BLaER1 (cell line): ENCODE measurements at regions not wholly inside any gene's neighbourhood (a gene's known extent, or its start where the extent isn't known, plus 50 kb on each side); places are given as distances from the start of the nearest gene placed in this dataset.

Source experiments
- H3K27ac ChIP-seq: shearing (Covaris generic); formaldehyde crosslinking; 2 replicates; pipeline ENCODE4 v1.8.1; 2022
- H3K27me3 ChIP-seq: shearing (Covaris generic); formaldehyde crosslinking; 2 replicates; pipeline ENCODE4 v1.8.1; 2022
- H3K36me3 ChIP-seq: shearing (Covaris generic); formaldehyde crosslinking; 2 replicates; pipeline ENCODE4 v1.8.1; 2022
- H3K4me1 ChIP-seq: shearing (Covaris generic); formaldehyde crosslinking; 2 replicates; pipeline ENCODE4 v1.8.1; 2022
- H3K4me2 ChIP-seq: shearing (Covaris generic); formaldehyde crosslinking; 2 replicates; pipeline ENCODE4 v1.8.1; 2022
- H3K4me3 ChIP-seq: shearing (Covaris generic); formaldehyde crosslinking; 2 replicates; pipeline ENCODE4 v1.8.1; 2022
- H3K9ac ChIP-seq: shearing (Covaris generic); formaldehyde crosslinking; 2 replicates; pipeline ENCODE4 v1.8.1; 2022
- H3K9me3 ChIP-seq: shearing (Covaris generic); formaldehyde crosslinking; 2 replicates; pipeline ENCODE4 v1.8.1; 2022
- H4K20me1 ChIP-seq: shearing (Covaris generic); formaldehyde crosslinking; 2 replicates; pipeline ENCODE4 v1.8.1; 2022
- Cebpa-rat ChIP-seq: shearing (Covaris generic); IDR thresholded peaks from 2 replicates; pipeline ENCODE4 v1.8.1; 2022

DNA sequence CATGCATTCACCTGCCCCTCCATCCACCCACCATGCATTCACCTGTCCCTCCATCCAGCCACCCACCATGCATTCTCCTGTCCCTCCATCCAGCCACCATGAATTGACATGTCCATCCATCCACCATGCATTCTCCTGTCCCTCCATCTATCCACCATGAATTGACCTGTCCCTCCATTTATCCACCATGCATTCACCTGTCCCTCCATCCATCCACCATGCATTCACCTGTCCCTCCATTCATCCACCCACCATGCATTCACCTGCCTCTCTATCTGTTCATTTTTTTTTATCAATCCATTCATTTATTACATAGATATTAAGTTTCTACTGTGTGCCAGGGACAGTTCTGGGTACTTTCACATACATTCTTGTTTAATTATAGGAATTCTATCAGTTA is 69.2 kb downstream of the MYCN start:
- TF ChIP-seq Cebpa-rat = no peak

DNA sequence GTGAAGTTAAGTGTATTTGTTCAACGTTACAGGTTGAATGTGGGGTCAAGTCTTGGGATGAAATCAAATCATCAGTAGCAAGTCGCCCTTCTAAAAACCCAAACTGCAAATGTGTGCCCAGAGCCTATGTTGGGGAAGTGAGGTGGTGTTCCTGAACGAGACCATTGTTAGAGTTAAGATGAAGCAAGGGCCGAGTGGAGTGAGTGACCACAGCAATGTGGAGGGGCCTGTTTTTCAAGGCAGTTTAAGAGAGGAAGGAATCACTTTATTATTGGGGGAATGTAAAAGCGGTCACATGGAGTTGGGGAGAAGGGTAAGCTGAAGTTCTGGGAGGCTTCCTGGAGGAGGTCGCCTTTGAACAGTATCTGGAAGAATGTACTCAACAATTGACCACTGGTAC is 68.5 kb downstream of the MYCN start:
- H3K4me3 ChIP-seq = no peak overlapping the region
- no peaks in the 10 kb centered on the region for H3K4me1 ChIP-seq
- H4K20me1 ChIP-seq = no peaks in the 10 kb centered on the region
- H3K9me3 ChIP-seq = no peaks in the 10 kb centered on the region
- H3K27ac ChIP-seq = no peak overlapping the region
- no peaks in the 10 kb centered on the region for H3K27me3 ChIP-seq
- no peak overlapping the region for H3K9ac ChIP-seq
- TF ChIP-seq Cebpa-rat = no peak
- H3K36me3 ChIP-seq = no peaks in the 10 kb centered on the region
- no peak overlapping the region for H3K4me2 ChIP-seq

More for the DNA sequence above, 69.2 kb downstream of the MYCN start:
- Histone ChIP-seq H3K36me3 (no peaks in the 10 kb centered on the region), H3K9ac (no peak overlapping the region), H3K4me2 (no peak overlapping the region), H3K27me3 (no peaks in the 10 kb centered on the region), H3K4me1 (no peaks in the 10 kb centered on the region), H3K9me3 (no peaks in the 10 kb centered on the region), H3K27ac (no peak overlapping the region), H4K20me1 (no peaks in the 10 kb centered on the region), H3K4me3 (no peak overlapping the region)

DNA sequence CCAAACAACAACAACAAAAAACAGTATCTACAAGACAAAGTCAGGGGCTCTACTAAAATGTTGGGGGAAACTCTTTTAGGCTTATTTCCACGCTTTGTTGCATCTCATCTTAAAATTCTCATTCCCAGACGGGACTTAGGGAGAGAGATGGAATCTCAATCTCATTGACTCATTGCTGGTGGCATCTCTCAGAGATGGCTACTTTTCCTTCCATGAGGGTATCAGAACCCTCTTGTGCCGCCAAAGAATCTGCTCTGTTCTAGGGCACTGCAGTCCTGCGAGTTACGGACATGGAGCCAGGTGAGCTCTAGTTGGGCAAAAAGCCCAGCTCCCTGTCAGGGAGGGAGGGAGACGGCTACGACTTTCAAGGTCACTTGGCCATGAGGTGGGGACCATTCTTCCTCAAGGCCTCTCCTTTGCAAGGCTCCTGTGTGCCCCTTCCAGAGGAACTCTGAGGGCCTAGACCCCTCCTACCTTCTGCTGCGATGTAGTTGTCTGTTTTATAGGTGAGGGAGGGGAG is 68.0 kb downstream of the MYCN start:
- no peaks in the 10 kb centered on the region for H3K36me3 ChIP-seq
- no peaks in the 10 kb centered on the region for H4K20me1 ChIP-seq

DNA sequence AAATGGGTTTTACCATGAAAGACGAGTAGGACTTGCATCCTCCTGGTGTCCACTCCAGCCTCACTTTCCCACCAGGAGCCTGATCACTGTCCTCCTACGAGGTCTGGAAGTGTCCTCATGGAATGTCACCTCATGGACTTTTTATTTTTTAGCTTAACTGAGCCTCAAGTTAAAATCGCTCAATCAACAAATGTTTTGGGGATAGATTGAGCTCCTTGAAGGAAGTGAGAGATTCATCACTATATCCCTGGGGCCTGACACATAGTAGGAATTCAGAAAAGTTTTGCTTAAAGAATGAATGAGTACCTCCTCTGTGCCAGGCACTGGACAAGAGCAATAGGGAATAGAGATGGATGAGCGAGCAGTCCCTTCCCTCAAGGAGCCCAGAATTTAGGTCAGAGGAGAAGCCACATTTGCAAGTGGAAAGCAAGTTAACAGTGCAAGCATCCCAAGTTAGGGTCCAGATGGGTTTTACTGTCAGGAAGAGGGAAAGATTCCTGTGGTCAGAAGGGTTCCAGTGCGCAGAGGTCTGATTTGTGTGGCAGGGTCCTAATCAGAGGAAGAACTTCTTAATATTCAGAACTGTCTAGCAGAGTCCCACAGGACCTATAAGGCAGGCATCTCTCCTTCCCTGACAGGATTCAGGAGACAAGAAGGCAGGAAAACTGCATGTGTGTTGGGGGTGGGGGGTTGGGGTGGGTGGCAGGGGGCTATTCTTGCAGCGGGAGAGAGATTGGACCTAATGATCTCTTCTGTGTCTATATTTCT is 67.0 kb downstream of the MYCN start:
- H3K4me2 ChIP-seq = no peak overlapping the region
- no peaks in the 10 kb centered on the region for H3K9me3 ChIP-seq
- H3K36me3 ChIP-seq = no peaks in the 10 kb centered on the region
- no peak overlapping the region for H3K27ac ChIP-seq
- H4K20me1 ChIP-seq = no peaks in the 10 kb centered on the region
- no peak for TF ChIP-seq Cebpa-rat
- H3K4me3 ChIP-seq = no peak overlapping the region
- no peaks in the 10 kb centered on the region for H3K4me1 ChIP-seq
- H3K27me3 ChIP-seq = no peaks in the 10 kb centered on the region
- H3K9ac ChIP-seq = no peak overlapping the region

More for the DNA sequence above, 68.0 kb downstream of the MYCN start:
- TF ChIP-seq Cebpa-rat = no peak
- Histone ChIP-seq H3K27ac (no peak overlapping the region), H3K4me2 (no peak overlapping the region), H3K27me3 (no peaks in the 10 kb centered on the region), H3K4me3 (no peak overlapping the region), H3K4me1 (no peaks in the 10 kb centered on the region), H3K9me3 (no peaks in the 10 kb centered on the region), H3K9ac (no peak overlapping the region)

DNA sequence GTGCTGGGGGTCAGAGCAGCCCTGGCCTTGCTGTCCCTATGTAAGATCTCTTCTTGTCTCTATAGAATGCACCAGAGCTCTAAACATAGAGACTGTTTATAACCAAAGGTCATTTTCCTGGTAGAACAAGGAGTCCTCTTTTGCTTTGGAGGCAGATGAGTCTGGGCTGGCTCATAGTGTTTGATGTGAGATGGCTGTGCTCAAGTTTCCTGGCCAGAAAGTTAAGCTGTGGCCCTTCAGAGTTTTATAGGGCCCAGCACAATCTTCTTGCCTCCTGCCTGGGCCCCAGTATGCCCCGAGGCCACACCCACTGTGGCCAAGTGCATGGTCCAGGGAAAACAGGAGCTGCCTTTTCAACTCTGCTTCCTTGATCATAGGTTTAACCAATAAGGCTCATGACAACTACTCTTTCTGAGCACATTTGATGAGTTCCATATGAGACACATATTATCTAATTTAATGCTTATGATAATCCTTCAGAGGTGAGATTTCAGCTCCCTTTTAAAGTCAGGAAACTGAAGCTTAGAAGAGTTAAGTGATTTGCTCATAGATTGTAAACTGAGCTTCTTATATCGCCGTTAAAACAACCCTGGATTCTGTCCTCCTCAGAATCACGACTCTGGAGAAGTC is 66.3 kb downstream of the MYCN start:
- no peaks in the 10 kb centered on the region for H3K4me1 ChIP-seq
- no peak for TF ChIP-seq Cebpa-rat
- H3K4me3 ChIP-seq = no peak overlapping the region
- no peak overlapping the region for H3K9ac ChIP-seq
- H3K27ac ChIP-seq = no peak overlapping the region
- H3K9me3 ChIP-seq = no peaks in the 10 kb centered on the region
- H4K20me1 ChIP-seq = no peaks in the 10 kb centered on the region
- no peak overlapping the region for H3K4me2 ChIP-seq
- H3K36me3 ChIP-seq = no peaks in the 10 kb centered on the region
- no peaks in the 10 kb centered on the region for H3K27me3 ChIP-seq

DNA sequence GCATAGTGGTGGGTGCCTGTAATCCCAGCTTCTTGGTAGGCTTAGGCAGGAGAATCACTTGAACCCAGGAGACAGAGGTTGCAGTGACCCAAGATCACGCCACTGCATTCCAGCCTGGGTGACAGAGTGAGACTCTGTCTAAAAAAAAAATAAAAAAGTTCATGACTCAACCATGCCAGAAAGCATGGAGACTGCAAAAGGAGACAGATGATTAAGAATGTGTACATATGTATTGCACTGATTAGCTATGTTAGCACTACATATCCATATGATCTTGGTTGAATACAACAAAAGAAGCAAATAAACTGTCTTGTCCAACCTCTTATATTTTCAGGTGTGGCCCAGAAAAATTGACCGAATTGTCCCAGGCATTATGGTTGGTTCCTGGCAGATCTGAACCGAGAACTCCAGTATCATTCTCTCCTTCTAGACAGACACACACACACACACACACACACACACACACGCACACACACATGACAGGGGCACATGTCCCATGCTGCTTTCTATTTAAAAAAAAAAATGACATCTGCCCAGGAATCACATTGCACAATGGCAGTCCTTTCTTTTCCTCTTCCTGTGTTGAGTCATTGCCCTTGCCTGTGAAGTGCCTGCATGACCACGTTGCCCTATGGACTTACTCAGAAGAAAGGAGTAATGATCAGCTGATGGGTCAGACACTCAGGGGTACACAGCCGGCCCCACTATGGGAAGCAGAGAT is 65.6 kb downstream of the MYCN start:
- H3K4me2 ChIP-seq = no peak overlapping the region
- no peak overlapping the region for H3K9ac ChIP-seq
- H3K4me1 ChIP-seq = no peaks in the 10 kb centered on the region
- no peaks in the 10 kb centered on the region for H4K20me1 ChIP-seq
- no peak overlapping the region for H3K4me3 ChIP-seq
- no peak for TF ChIP-seq Cebpa-rat
- no peaks in the 10 kb centered on the region for H3K27me3 ChIP-seq
- H3K27ac ChIP-seq = no peak overlapping the region
- H3K36me3 ChIP-seq = no peaks in the 10 kb centered on the region
- no peaks in the 10 kb centered on the region for H3K9me3 ChIP-seq

DNA sequence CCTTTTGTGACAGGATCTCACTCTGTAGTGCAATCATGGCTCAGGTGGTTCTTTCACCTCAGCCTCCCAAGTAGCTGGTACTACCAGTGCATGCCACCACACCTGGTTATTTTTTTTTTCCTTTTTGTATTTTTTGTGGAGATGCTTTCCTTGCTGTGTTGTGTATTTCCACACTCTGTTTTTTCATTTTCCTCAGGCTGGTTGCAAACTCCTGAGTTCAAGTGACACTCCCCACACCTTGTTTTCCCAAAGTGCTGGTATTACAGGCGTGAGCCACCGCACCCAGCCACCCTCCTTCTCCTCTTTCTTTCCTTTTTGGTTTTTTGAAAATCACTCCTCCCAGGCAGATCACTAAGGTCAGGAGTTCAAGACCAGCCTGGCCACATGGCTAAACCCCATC is 65.0 kb downstream of the MYCN start:
- no peaks in the 10 kb centered on the region for H3K36me3 ChIP-seq
- H4K20me1 ChIP-seq = no peaks in the 10 kb centered on the region
- H3K9me3 ChIP-seq = no peaks in the 10 kb centered on the region
- no peak overlapping the region for H3K4me2 ChIP-seq
- no peak overlapping the region for H3K4me3 ChIP-seq
- no peaks in the 10 kb centered on the region for H3K4me1 ChIP-seq
- H3K9ac ChIP-seq = no peak overlapping the region
- no peaks in the 10 kb centered on the region for H3K27me3 ChIP-seq
- no peak for TF ChIP-seq Cebpa-rat
- no peak overlapping the region for H3K27ac ChIP-seq

DNA sequence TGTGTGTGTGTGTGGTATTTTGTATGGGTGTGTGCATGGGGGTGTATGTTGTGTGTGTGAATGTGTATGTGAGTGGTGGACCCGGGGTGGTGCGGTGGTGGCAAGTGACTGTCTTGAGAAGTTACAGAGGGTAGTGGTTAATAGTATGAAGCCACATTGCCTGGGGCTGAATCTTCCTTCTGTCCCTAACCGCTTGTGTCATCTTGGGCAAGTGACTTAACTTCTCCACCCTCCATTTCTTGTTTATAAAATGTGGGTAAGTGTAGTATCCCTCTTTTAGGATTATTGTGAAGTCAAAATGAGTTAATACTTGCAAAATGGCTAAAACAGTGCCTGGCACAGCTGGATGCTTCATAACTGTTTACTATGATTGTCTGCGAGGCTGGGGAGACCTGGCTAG is 63.5 kb downstream of the MYCN start:
- Histone ChIP-seq H3K9me3 (no peaks in the 10 kb centered on the region), H3K9ac (no peak overlapping the region), H3K4me2 (no peak overlapping the region), H3K36me3 (no peaks in the 10 kb centered on the region), H3K4me3 (no peak overlapping the region), H3K4me1 (peaks cover 7% of the 10 kb centered on the region), H3K27me3 (no peaks in the 10 kb centered on the region), H3K27ac (no peak overlapping the region), H4K20me1 (no peaks in the 10 kb centered on the region)
- TF ChIP-seq Cebpa-rat = no peak

DNA sequence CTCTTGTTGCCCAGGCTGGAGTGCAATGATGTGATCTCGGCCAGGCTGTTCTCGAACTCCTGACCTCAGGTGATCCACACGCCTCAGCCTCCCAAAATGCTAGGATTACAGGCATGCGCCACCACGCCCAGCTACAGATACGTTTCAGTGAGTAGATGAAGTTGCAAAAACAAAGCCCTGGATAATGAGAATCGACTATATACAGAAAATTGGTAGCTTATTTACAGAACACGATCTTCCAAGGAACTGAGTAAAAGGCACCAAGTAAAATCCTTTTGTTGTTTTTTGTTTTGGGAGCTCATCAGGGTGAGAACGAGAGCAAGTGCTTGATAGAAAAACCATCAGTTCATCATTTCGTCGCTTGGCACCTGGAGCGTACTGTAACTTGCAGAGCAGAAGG is 62.8 kb downstream of the MYCN start:
- Histone ChIP-seq H3K4me3 (no peak overlapping the region), H4K20me1 (no peaks in the 10 kb centered on the region), H3K9me3 (no peaks in the 10 kb centered on the region), H3K4me1 (peaks cover 8% of the 10 kb centered on the region), H3K9ac (no peak overlapping the region), H3K27me3 (no peaks in the 10 kb centered on the region), H3K36me3 (no peaks in the 10 kb centered on the region), H3K4me2 (no peak overlapping the region), H3K27ac (no peak overlapping the region)
- no peak for TF ChIP-seq Cebpa-rat

DNA sequence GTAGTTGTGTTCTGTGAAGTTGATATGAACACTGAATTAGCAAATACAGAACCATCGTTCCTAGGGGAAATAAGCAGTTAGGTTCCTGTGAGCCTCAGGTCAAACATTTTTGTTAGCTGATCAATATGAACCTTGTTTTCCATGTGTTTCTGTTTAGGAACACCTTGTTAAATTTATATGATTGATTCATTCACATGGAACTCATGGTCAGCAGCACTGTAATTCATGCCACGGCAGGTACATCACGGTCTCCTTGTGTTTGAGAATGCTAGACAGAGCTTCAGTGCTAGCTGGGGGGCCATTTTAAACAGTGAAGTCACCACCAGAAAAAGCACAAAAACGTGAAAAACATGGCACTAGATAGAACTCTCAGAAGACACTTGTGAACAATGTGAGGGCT is 62.2 kb downstream of the MYCN start:
- no peak for TF ChIP-seq Cebpa-rat
- Histone ChIP-seq H4K20me1 (no peaks in the 10 kb centered on the region), H3K4me2 (no peak overlapping the region), H3K36me3 (no peaks in the 10 kb centered on the region), H3K9me3 (no peaks in the 10 kb centered on the region), H3K4me3 (no peak overlapping the region), H3K4me1 (peaks cover 8% of the 10 kb centered on the region), H3K27ac (no peak overlapping the region), H3K9ac (no peak overlapping the region), H3K27me3 (no peaks in the 10 kb centered on the region)
